ENCODE measurements at regions not wholly inside any gene's neighbourhood (a gene's known extent, or its start where the extent isn't known, plus 50 kb on each side); places are given as distances from the start of the nearest gene placed in this dataset.
"Not testable (repeated sequence)": the region's sequence is repeated elsewhere in the genome, so short reads cannot be mapped to it uniquely, and the experiment has no call there.

GRCh38 chr17:83204230-83204725, 124.9 kb downstream of the METRNL start:
- DNase-seq = no peak

- DNase-seq = not testable (repeated sequence)
Measured at GRCh38 chr17:83204736-83205386, 125.5 kb downstream of the METRNL start.

GRCh38 chr17:83205387-83206035, 126.1 kb downstream of the METRNL start:
- DNase-seq = peak; percentile 54 to 70

- not testable (repeated sequence) for DNase-seq
Measured at GRCh38 chr17:83206036-83206394, 126.6 kb downstream of the METRNL start.

- DNase-seq = not testable (repeated sequence)
Measured at GRCh38 chr17:83206819-83207588, 127.6 kb downstream of the METRNL start.

- not testable (repeated sequence) for DNase-seq
Measured at GRCh38 chr17:83247001-83247400, 167.6 kb downstream of the METRNL start.
